ENCODE measurements at regions not wholly inside any gene's neighbourhood (a gene's known extent, or its start where the extent isn't known, plus 50 kb on each side); places are given as distances from the start of the nearest gene placed in this dataset.
"Not testable (repeated sequence)": the region's sequence is repeated elsewhere in the genome, so short reads cannot be mapped to it uniquely, and the experiment has no call there.

DNA sequence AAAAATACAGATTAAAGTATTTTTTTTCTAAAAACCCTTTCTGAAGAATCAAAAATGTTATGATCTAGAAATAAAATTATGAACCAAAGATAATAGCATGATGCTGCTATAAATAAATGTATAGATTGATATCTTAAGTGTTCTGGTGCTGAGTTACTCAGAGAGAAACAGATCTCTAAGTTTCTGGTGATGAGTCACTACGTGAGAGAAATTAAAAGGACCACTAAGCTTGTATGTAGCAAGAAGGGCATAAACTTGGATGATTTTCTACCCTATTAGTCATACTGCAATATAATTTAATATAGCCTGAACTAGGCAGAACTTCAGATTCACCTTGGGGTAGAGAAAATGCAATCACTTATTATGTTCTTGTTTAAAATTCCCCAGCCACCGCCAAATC is 514.8 kb downstream of the AMY1C start:
- no peaks in the 10 kb centered on the region for H3K4me1 ChIP-seq (ENCODE audit: insufficient read depth)
- intact Hi-C loops (cut with DNase I) = no loop called here
- H3K27ac ChIP-seq = no peak overlapping the region
- DNase-seq = no peak
- H3K27me3 ChIP-seq = no peaks in the 10 kb centered on the region
- H3K36me3 ChIP-seq = no peaks in the 10 kb centered on the region
- H3K4me3 ChIP-seq = no peak overlapping the region
- 57 to 71% (median 66%) methylated on average over 2 of the region's 2 CpGs for WGBS, 3 donors
- no peaks in the 10 kb centered on the region for H3K9me3 ChIP-seq
- no peak for TF ChIP-seq EP300 (IDR thresholded peaks at IDR 0.05)
- no peak for TF ChIP-seq POLR2A (IDR thresholded peaks at IDR 0.05)
- no peak for TF ChIP-seq CTCF (IDR thresholded peaks at IDR 0.05)

DNA sequence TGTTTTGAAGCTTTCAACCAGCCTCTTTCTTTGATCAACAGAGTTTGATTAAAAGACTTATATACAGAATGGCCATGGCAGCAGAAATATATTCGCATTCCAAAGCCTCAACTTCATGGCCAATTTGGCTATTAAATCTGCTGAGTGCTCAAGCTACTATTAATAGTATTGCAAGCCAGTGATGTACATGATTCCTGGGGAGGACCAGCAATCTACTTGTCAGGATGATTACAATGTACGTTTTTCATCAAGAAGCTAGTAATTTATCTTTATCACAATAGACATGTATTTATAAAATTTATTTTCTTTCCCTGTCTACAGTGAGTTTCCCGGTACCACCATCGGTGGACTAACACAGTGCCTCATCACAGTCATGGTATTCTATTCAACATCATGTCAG is 515.5 kb downstream of the AMY1C start:
- DNase-seq = no peak
- Histone ChIP-seq H3K4me1 (ENCODE audit: insufficient read depth) (no peaks in the 10 kb centered on the region), H3K27ac (no peak overlapping the region), H3K9me3 (no peaks in the 10 kb centered on the region), H3K4me3 (no peak overlapping the region), H3K36me3 (no peaks in the 10 kb centered on the region), H3K27me3 (no peaks in the 10 kb centered on the region)
- WGBS, 3 donors = 73 to 81% (median 76%) methylated on average over 4 of the region's 4 CpGs
- intact Hi-C loops (cut with DNase I) = no loop called here
- TF ChIP-seq POLR2A (IDR thresholded peaks at IDR 0.05) (no peak), EP300 (IDR thresholded peaks at IDR 0.05) (no peak), CTCF (IDR thresholded peaks at IDR 0.05) (no peak)

GRCh38 chr1:104266612-104267011 is 516.9 kb downstream of the AMY1C start:
- H3K9me3 ChIP-seq = no peaks in the 10 kb centered on the region
- no peak for DNase-seq
- intact Hi-C loops (cut with DNase I) = no loop called here
- H3K36me3 ChIP-seq = no peaks in the 10 kb centered on the region
- WGBS, 3 donors = 28 to 38% (median 31%) methylated on average over 1 of the region's 1 CpG
- H3K4me1 ChIP-seq (ENCODE audit: insufficient read depth) = no peaks in the 10 kb centered on the region
- TF ChIP-seq POLR2A (IDR thresholded peaks at IDR 0.05) = no peak
- TF ChIP-seq CTCF (IDR thresholded peaks at IDR 0.05) = no peak
- TF ChIP-seq EP300 (IDR thresholded peaks at IDR 0.05) = no peak
- no peak overlapping the region for H3K27ac ChIP-seq
- no peak overlapping the region for H3K4me3 ChIP-seq
- H3K27me3 ChIP-seq = no peaks in the 10 kb centered on the region

DNA sequence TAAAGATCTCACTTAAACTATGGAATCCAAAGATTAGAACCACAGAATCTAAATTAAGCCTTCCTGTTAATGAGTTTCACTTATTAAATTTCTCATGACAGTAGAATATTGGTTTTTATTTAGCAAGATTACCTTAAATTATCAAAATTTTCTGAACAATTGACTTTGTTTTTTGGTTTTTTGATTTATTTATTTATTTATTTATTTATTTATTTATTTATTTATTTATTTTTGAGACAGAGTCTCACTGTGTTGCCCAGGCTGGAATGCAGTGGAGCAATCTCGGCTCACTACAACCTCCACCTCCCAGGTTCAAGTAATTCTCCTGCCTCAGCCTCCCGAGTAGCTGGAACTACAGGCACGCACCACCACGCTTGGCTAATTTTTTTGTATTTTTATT is 538.6 kb downstream of the AMY1C start:
- H3K27ac ChIP-seq; intact Hi-C loops (cut with DNase I); H3K4me3 ChIP-seq; H3K36me3 ChIP-seq; H3K9me3 ChIP-seq; H3K27me3 ChIP-seq; H3K4me1 ChIP-seq (ENCODE audit: insufficient read depth); DNase-seq: not testable (repeated sequence)
- 94 to 97% (median 95%) methylated on average over 4 of the region's 4 CpGs for WGBS, 3 donors

GRCh38 chr1:104291156-104291555 is 541.5 kb downstream of the AMY1C start:
- DNase-seq = no peak
- intact Hi-C loops (cut with DNase I) = no loop called here
- Histone ChIP-seq H3K27me3 (no peaks in the 10 kb centered on the region), H3K4me3 (no peak overlapping the region), H3K27ac (no peak overlapping the region), H3K9me3 (no peaks in the 10 kb centered on the region), H3K36me3 (no peaks in the 10 kb centered on the region), H3K4me1 (ENCODE audit: insufficient read depth) (no peaks in the 10 kb centered on the region)
- 3 to 96% (median 45%) methylated on average over 1 of the region's 1 CpG for WGBS, 3 donors
- no peak for TF ChIP-seq POLR2A (IDR thresholded peaks at IDR 0.05)

DNA sequence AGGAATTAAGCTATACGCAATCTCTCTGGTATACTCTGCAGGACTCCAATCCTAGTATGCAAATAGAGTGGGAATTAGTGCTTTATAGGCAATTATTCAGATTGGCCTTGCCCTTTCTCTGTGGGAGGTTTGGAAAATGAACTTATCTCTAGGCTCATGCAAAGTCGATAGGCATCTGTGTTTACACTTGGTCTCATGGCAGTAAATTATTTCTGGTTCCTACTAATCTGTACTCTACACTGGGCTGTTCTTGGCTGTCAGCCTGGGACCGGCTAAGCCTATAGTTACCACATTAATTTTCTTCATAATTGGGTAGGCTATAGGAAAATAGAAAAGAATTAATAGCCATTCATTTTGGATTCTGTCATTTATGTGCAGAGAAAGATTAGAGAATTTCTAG is 544.6 kb downstream of the AMY1C start:
- Histone ChIP-seq H3K4me1 (ENCODE audit: insufficient read depth) (no peaks in the 10 kb centered on the region), H3K36me3 (no peaks in the 10 kb centered on the region), H3K27me3 (no peaks in the 10 kb centered on the region), H3K9me3 (no peaks in the 10 kb centered on the region), H3K4me3 (no peak overlapping the region), H3K27ac (no peak overlapping the region)
- TF ChIP-seq EP300 (IDR thresholded peaks at IDR 0.05) = no peak
- intact Hi-C loops (cut with DNase I) = no loop called here
- no peak for DNase-seq
- WGBS, 3 donors = 37 to 40% (median 38%) methylated on average over 3 of the region's 3 CpGs
